ENCODE measurements at regions not wholly inside any gene's neighbourhood (a gene's known extent, or its start where the extent isn't known, plus 50 kb on each side); places are given as distances from the start of the nearest gene placed in this dataset.

- FAIRE-seq = no peak
- WGBS, 2 experiments (ENCODE audit: extremely low coverage in 1 of 2, insufficient coverage in 1 of 2, insufficient read length in 1 of 2, insufficient replicate concordance in 2 of 2, low coverage in 1 of 2, low lambda C conversion rate in 2 of 2, missing lambda C conversion rate in 1 of 2) = 89% methylated on average over 3 of the region's 3 CpGs; no CpG with 5 or more reads in 1 of the 2 experiments
- CTCF ChIA-PET (ENCODE audit: partially characterized antibody) = interaction anchor here (1.2 kb wide), 1 partner anchor 553 kb away, joined by 3 read pairs; no protein-coding TSS in a partner anchor
- TF ChIP-seq GTF2F1 (IDR thresholded peaks at IDR 0.05; ENCODE audit: borderline replicate concordance, low read depth, low read length) (no peak), SIN3A (conservative IDR thresholded peaks at IDR 0.05 in 1 of 2, IDR thresholded peaks at IDR 0.05 in 1 of 2; ENCODE audit: low read depth in 1 of 2, low read length in 2 of 2) (no peak), ZNF274 (IDR thresholded peaks at IDR 0.05; ENCODE audit: borderline replicate concordance, extremely low read depth, low read length) (no peak), CBX5 (IDR thresholded peaks at IDR 0.05; ENCODE audit: low read depth, low read length) (no peak), HDAC6 (IDR thresholded peaks at IDR 0.05; ENCODE audit: low read depth, low read length) (no peak), TAF7 (optimal IDR thresholded peaks at IDR 0.05; ENCODE audit: borderline replicate concordance, low read depth, low read length) (no peak), SP2 (IDR thresholded peaks at IDR 0.05; ENCODE audit: low read length) (no peak), SP1 (IDR thresholded peaks at IDR 0.05; ENCODE audit: low read depth, low read length) (no peak), CHD2 (IDR thresholded peaks at IDR 0.05; ENCODE audit: low read length) (no peak), FOSL1 (IDR thresholded peaks at IDR 0.05; ENCODE audit: insufficient read depth, low read depth, low read length) (no peak), EP300 (IDR thresholded peaks at IDR 0.05; ENCODE audit: borderline replicate concordance in 1 of 2, low read depth in 2 of 2, low read length in 2 of 2) (no peak), ATF2 (IDR thresholded peaks at IDR 0.05; ENCODE audit: low read length) (no peak), SAP30 (IDR thresholded peaks at IDR 0.05; ENCODE audit: insufficient read depth, insufficient replicate concordance, low read length) (no peak)
Observed at GRCh38 chr18:55838841-55839240, 250.8 kb upstream of the TCF4 start.

More at GRCh38 chr18:55838841-55839240, 250.8 kb upstream of the TCF4 start:
- Histone ChIP-seq H3K27me3 (replicated peaks in 1 of 4; ENCODE audit: control insufficient read depth in 3 of 4, extremely low read depth in 1 of 4, insufficient read depth in 3 of 4, low read length in 3 of 4) (no peaks in the 10 kb centered on the region), H3K27ac (ENCODE audit: low read depth, low read length) (no peak overlapping the region), H3K79me1 (ENCODE audit: low read depth, low read length) (no peaks in the 10 kb centered on the region), H3K79me2 (ENCODE audit: control insufficient read depth in 1 of 2, insufficient read depth in 2 of 2, low read length in 2 of 2) (no peaks in the 10 kb centered on the region), H2BK20ac (ENCODE audit: low read length) (no peak overlapping the region), H3K9me3 (ENCODE audit: insufficient read depth in 2 of 2, low read depth in 1 of 2, low read length in 1 of 2) (peaks cover 0 to 7% of the 10 kb centered on the region in 2 experiments; a peak in 1 of 4 replicates), H3K23ac (ENCODE audit: insufficient read length) (no peak overlapping the region), H3K4me2 (ENCODE audit: insufficient read depth in 1 of 2, low read depth in 2 of 2, low read length in 2 of 2) (no peak overlapping the region), H3K56ac (replicated peaks; ENCODE audit: insufficient read length, low read depth, low read length) (no peak overlapping the region), H2BK12ac (ENCODE audit: low read depth, low read length) (no peak overlapping the region), H3K23me2 (ENCODE audit: low read depth, low read length) (no peaks in the 10 kb centered on the region), H3K36me3 (ENCODE audit: control insufficient read depth in 2 of 4, insufficient read depth in 4 of 4, low read length in 3 of 4) (peaks cover 0 to 3% (median 0%) of the 10 kb centered on the region in 4 experiments; a peak in 1 of 8 replicates), H4K20me1 (replicated peaks in 1 of 2; ENCODE audit: control insufficient read depth in 1 of 2, insufficient read depth in 2 of 2, low read length in 2 of 2) (no peaks in the 10 kb centered on the region), H3K4me1 (replicated peaks in 1 of 4; ENCODE audit: control insufficient read depth in 3 of 4, insufficient read depth in 4 of 4, low read length in 3 of 4) (no peaks in the 10 kb centered on the region), H3K4ac (replicated peaks; ENCODE audit: insufficient read length, low read depth, low read length) (no peak overlapping the region), H3K9ac (replicated peaks in 1 of 4; ENCODE audit: extremely low read depth in 1 of 4, low read depth in 3 of 4, low read length in 3 of 4) (no peak overlapping the region), H4K5ac (ENCODE audit: insufficient read length, low read depth, low read length) (no peak overlapping the region), H2BK15ac (ENCODE audit: low read length) (no peak overlapping the region), H3K4me3 (ENCODE audit: extremely low read depth in 1 of 4, insufficient read depth in 2 of 4, low read depth in 3 of 4, low read length in 4 of 4) (no peak overlapping the region), H4K8ac (ENCODE audit: extremely low read depth, insufficient read depth, low read length) (no peak overlapping the region), H3K14ac (ENCODE audit: insufficient read length) (no peak overlapping the region), H2BK120ac (replicated peaks; ENCODE audit: low read depth, low read length) (no peak overlapping the region), H2BK5ac (ENCODE audit: low read depth, low read length) (no peak overlapping the region), H4K91ac (replicated peaks; ENCODE audit: insufficient read length, low read length) (no peak overlapping the region), H3K18ac (ENCODE audit: extremely low read depth, low read length) (no peak overlapping the region), H2AK5ac (ENCODE audit: low read depth, low read length) (no peak overlapping the region), H2AFZ (ENCODE audit: low read length) (no peak overlapping the region)
- POLR2A ChIA-PET (ENCODE audit: partially characterized antibody) = no interaction called here
- no peak for DNase-seq (ENCODE audit: low read depth in 1 of 2, low spot score in 2 of 2)

Measured in H1 (cell line).